Spleen (tissue), 11 donors: ENCODE measurements at regions not wholly inside any gene's neighbourhood (a gene's known extent, or its start where the extent isn't known, plus 50 kb on each side); places are given as distances from the start of the nearest gene placed in this dataset.
A peak's percentile ranks its signal among the peaks of the same experiment; 100 is the strongest.

Experiments
- DNase-seq: peaks from one replicate; pipeline ENCODE4 v3.0.0-alpha.2; 2020
- H3K27ac ChIP-seq, 8 donors: fragments of 200-600 bp; sonication (generic) in 7 of 8; 1 replicate in 4 of 8; 2 replicates in 4 of 8; pipeline versions ENCODE4 v1.5.0 to v1.8.0; 2016 to 2021; ENCODE audit warnings: inconsistent platforms in 4 of 8, mild to moderate bottlenecking in 4 of 8, moderate library complexity in 1 of 8
- H3K27me3 ChIP-seq, 7 donors: fragments of 200-600 bp; sonication (generic) in 6 of 7; replicated peaks in 1 of 7; 1 replicate in 4 of 7; 2 replicates in 3 of 7; pipeline versions ENCODE4 v1.5.0 to v1.8.0; 2016 to 2021; ENCODE audit warnings: inconsistent platforms in 3 of 7, mild to moderate bottlenecking in 1 of 7
- H3K36me3 ChIP-seq, 6 donors: fragments of 200-600 bp; sonication (generic) in 5 of 6; 1 replicate in 4 of 6; 2 replicates in 2 of 6; pipeline versions ENCODE4 v1.5.0 to v1.8.0; 2016 to 2021; ENCODE audit warnings: inconsistent platforms in 2 of 6
- H3K4me1 ChIP-seq, 6 donors: fragments of 200-600 bp; sonication (generic) in 5 of 6; 1 replicate in 3 of 6; 2 replicates in 3 of 6; pipeline versions ENCODE4 v1.5.0 to v1.8.0; 2016 to 2021; ENCODE audit warnings: inconsistent platforms in 3 of 6
- H3K4me3 ChIP-seq, 8 donors: fragments of 200-600 bp; sonication (generic) in 7 of 8; 1 replicate in 4 of 8; 2 replicates in 4 of 8; pipeline versions ENCODE4 v1.5.0 to v1.8.0; 2016 to 2021; ENCODE audit warnings: inconsistent platforms in 4 of 8, mild to moderate bottlenecking in 4 of 8, moderate library complexity in 2 of 8
- H3K9me3 ChIP-seq, 8 donors: fragments of 200-600 bp; sonication (generic) in 7 of 8; 1 replicate in 4 of 8; 2 replicates in 4 of 8; pipeline versions ENCODE4 v1.5.0 to v1.8.0; 2016 to 2021; ENCODE audit warnings: inconsistent platforms in 4 of 8
- CTCF ChIP-seq, 11 experiments: fragments of 200-600 bp in 7 of 11; fragments of 450-650 bp in 4 of 11; sonication (generic) in 4 of 11; IDR thresholded peaks in 8 of 11; conservative IDR thresholded peaks in 3 of 11; 1 replicate in 7 of 11; 2 replicates in 4 of 11; pipeline versions ENCODE4 v1.4.0 to v1.8.0; 2016 to 2021; ENCODE audit warnings: antibody characterized with exemption in 11 of 11, inconsistent platforms in 4 of 11, mild to moderate bottlenecking in 1 of 11
- POLR2A ChIP-seq, 3 donors: fragments of 450-650 bp; IDR thresholded peaks; one replicate each; pipeline ENCODE4 v1.5.1; 2017; ENCODE audit warnings: antibody characterized with exemption in 3 of 3, mild to moderate bottlenecking in 1 of 3
- POLR2AphosphoS5 ChIP-seq, 3 donors: sonication (generic); formaldehyde crosslinking; IDR thresholded peaks; one replicate each; pipeline ENCODE4 v1.5.1; 2017; ENCODE audit warnings: antibody characterized with exemption in 3 of 3
- WGBS, 5 donors: extraction: QIAGEN DNeasy Blood & Tissue Kit in 3 of 5; methylation state at CpG; one replicate each; pipeline versions ENCODE4 v1.1.5 to v1.1.7; 2013 to 2018; 5-methylcytosine and 5-hydroxymethylcytosine counted together
- intact Hi-C: fragments of 100-400 bp; cut with DNase I; formaldehyde crosslinking; loops from one replicate; pipeline ENCODE4 v1.15.0; 2023; ENCODE audit warnings: low total_unique reads
- donor health status: healthy with polysubstance abuse.
- donor health status: DM: no; HTN: no; CAD: no; lungs with moderate emphysema.
- donor health status: DM: no; HTN: no; CAD: no.
- donor health status: Bipolar disorder and iron deficiency.
- donor health status: healthy.
- donor health status: DM: no; HTN: no; CAD: no.
- donor health status: DM: yes; HTN: yes; CAD: no.

GRCh38 chr14:106831322-106831720 lies 1304.9 kb downstream of the TMEM121 start:
- no peak overlapping the region for H3K4me3 ChIP-seq
- DNase-seq: peak; percentile 81

GRCh38 chr14:106837870-106838269 lies 1311.5 kb downstream of the TMEM121 start:
- Histone ChIP-seq H3K27me3 (no peaks in the 10 kb centered on the region), H3K4me3 (no peak overlapping the region), H3K36me3 (no peaks in the 10 kb centered on the region), H3K9me3 (no peaks in the 10 kb centered on the region), H3K4me1 (peaks cover 0 to 12% (median 3%) of the 10 kb centered on the region in 6 donors), H3K27ac (no peak overlapping the region)
- DNase-seq: no peak
- no peak for TF ChIP-seq POLR2A (IDR thresholded peaks at IDR 0.05)
- no peak for TF ChIP-seq POLR2AphosphoS5 (IDR thresholded peaks at IDR 0.05)
- TF ChIP-seq CTCF (IDR thresholded peaks at IDR 0.05 in 8 of 11, conservative IDR thresholded peaks at IDR 0.05 in 3 of 11): no peak
- WGBS, 5 donors: 56 to 74% (median 65%) methylated on average over 4 of the region's 4 CpGs
- intact Hi-C loops: no loop called here

More at GRCh38 chr14:106831322-106831720, 1304.9 kb downstream of the TMEM121 start:
- WGBS, 5 donors: 75 to 90% (median 82%) methylated on average over 11 of the region's 11 CpGs
- peaks cover 0 to 4% (median 0%) of the 10 kb centered on the region in 8 donors for H3K9me3 ChIP-seq
- H3K27ac ChIP-seq: no peak overlapping the region
- intact Hi-C loops: no loop called here
- H3K4me1 ChIP-seq: no peaks in the 10 kb centered on the region
- H3K36me3 ChIP-seq: no peaks in the 10 kb centered on the region
- TF ChIP-seq CTCF (IDR thresholded peaks at IDR 0.05 in 8 of 11, conservative IDR thresholded peaks at IDR 0.05 in 3 of 11): peak in 7 of 11 experiments; percentile 26 to 49 (median 38)
- no peak for TF ChIP-seq POLR2AphosphoS5 (IDR thresholded peaks at IDR 0.05)
- H3K27me3 ChIP-seq: no peaks in the 10 kb centered on the region

GRCh38 chr14:106838991-106839769 lies 1312.8 kb downstream of the TMEM121 start:
- no peaks in the 10 kb centered on the region for H3K9me3 ChIP-seq
- no peaks in the 10 kb centered on the region for H3K36me3 ChIP-seq
- no peak overlapping the region for H3K4me3 ChIP-seq
- H3K4me1 ChIP-seq: peaks cover 0 to 24% (median 13%) of the 10 kb centered on the region in 6 donors
- DNase-seq: no peak
- WGBS, 5 donors: 87 to 91% (median 89%) methylated on average over 18 of the region's 18 CpGs
- TF ChIP-seq CTCF (IDR thresholded peaks at IDR 0.05 in 8 of 11, conservative IDR thresholded peaks at IDR 0.05 in 3 of 11) (no peak), POLR2AphosphoS5 (IDR thresholded peaks at IDR 0.05) (no peak), POLR2A (IDR thresholded peaks at IDR 0.05) (no peak)
- H3K27me3 ChIP-seq: no peaks in the 10 kb centered on the region
- H3K27ac ChIP-seq: no peak overlapping the region
- intact Hi-C loops: no loop called here

- Histone ChIP-seq H3K9me3 (no peaks in the 10 kb centered on the region), H3K36me3 (no peaks in the 10 kb centered on the region), H3K4me3 (no peak overlapping the region), H3K4me1 (peaks cover 0 to 29% (median 15%) of the 10 kb centered on the region in 6 donors), H3K27ac (no peak overlapping the region), H3K27me3 (peaks cover 0 to 7% (median 0%) of the 10 kb centered on the region in 7 donors)
- TF ChIP-seq CTCF (IDR thresholded peaks at IDR 0.05 in 8 of 11, conservative IDR thresholded peaks at IDR 0.05 in 3 of 11) (peak in 3 of 11 experiments; percentile 23 to 36 (median 26)), POLR2AphosphoS5 (IDR thresholded peaks at IDR 0.05) (no peak), POLR2A (IDR thresholded peaks at IDR 0.05) (no peak)
- intact Hi-C loops: no loop called here
- WGBS, 5 donors: 40 to 60% (median 59%) methylated on average over 2 of the region's 2 CpGs
- DNase-seq: no peak
Measured at GRCh38 chr14:106840258-106840657, 1313.9 kb downstream of the TMEM121 start.
